IMR-90 (cell line): ENCODE measurements at regions not wholly inside any gene's neighbourhood (a gene's known extent, or its start where the extent isn't known, plus 50 kb on each side); places are given as distances from the start of the nearest gene placed in this dataset.

ENCODE experiments used
- ATAC-seq: fragments of 200-7000 bp; cut with Tn5 transposase; 2 replicates; pipeline ENCODE4 v1.9.1; 2020; ENCODE audit warnings: low read depth, mild to moderate bottlenecking, moderate library complexity
- BruUV-seq: library from RNA; stranded (reverse); fragments of 400-500 nt; replicated peaks from 2 replicates; lab custom pipeline; 2021; lab: Mats Ljungman, UMichigan
- CTCF ChIA-PET: fragments of 300-600 bp; formaldehyde crosslinking; extraction: SDS; loops from one replicate; lab custom pipeline; 2021; ENCODE audit warnings: antibody characterized with exemption; lab: Yijun Ruan, JAX
- POLR2A ChIA-PET: fragments of 300-600 bp; sonication (Branson Sonifier 250); formaldehyde crosslinking; loops from one replicate; lab custom pipeline; 2022; ENCODE audit warnings: antibody characterized with exemption; ENCODE audit not compliant: unreplicated experiment; lab: Charles Lee
- DNase-seq: peaks from one replicate; pipeline ENCODE4 v3.0.0; 2013
- H2AFZ ChIP-seq: replicated peaks from 2 replicates; pipeline ENCODE3; 2013; ENCODE audit warnings: low read length, mild to moderate bottlenecking; ENCODE audit not compliant: poor library complexity
- H2AK5ac ChIP-seq: 2 replicates; pipeline ENCODE4 v1.6.1; 2013; ENCODE audit warnings: low read depth, low read length, inconsistent platforms
- H2AK9ac ChIP-seq: replicated peaks from 2 replicates; pipeline ENCODE3; 2013; ENCODE audit warnings: mild to moderate bottlenecking, low read depth, low read length, moderate library complexity; ENCODE audit not compliant: poor library complexity
- H2BK120ac ChIP-seq: 2 replicates; pipeline ENCODE4 v1.6.1; 2013; ENCODE audit warnings: low read depth, low read length, inconsistent platforms
- H2BK15ac ChIP-seq: 3 replicates; pipeline ENCODE4 v1.6.1; 2013; ENCODE audit warnings: low read depth, low read length, inconsistent platforms
- H2BK20ac ChIP-seq: 2 replicates; pipeline ENCODE4 v1.6.1; 2013; ENCODE audit warnings: low read depth, mild to moderate bottlenecking, inconsistent platforms, low read length, moderate library complexity
- H2BK5ac ChIP-seq: 2 replicates; pipeline ENCODE4 v1.6.1; 2013; ENCODE audit warnings: mild to moderate bottlenecking, low read depth, low read length, inconsistent platforms; ENCODE audit not compliant: poor library complexity, severe bottlenecking
- H3K14ac ChIP-seq: replicated peaks from 2 replicates; pipeline ENCODE4 v1.6.1; 2013; ENCODE audit warnings: low read depth, low read length, inconsistent platforms
- H3K18ac ChIP-seq: 2 replicates; pipeline ENCODE4 v1.6.1; 2013; ENCODE audit warnings: low read depth, low read length, control low read depth
- H3K23ac ChIP-seq: 2 replicates; pipeline ENCODE4 v1.6.1; 2013; ENCODE audit warnings: low read depth, low read length, inconsistent platforms
- H3K27ac ChIP-seq: 2 replicates; pipeline ENCODE4 v1.5.1; 2013; ENCODE audit warnings: mild to moderate bottlenecking, control low read depth, low read length; ENCODE audit not compliant: insufficient read depth
- H3K27me3 ChIP-seq: 2 replicates; pipeline ENCODE4 v1.6.1; 2013; ENCODE audit warnings: low read length; ENCODE audit not compliant: control insufficient read depth, insufficient read depth
- H3K36me3 ChIP-seq: 2 replicates; pipeline ENCODE4 v1.6.1; 2013; ENCODE audit warnings: low read length, mixed read lengths; ENCODE audit not compliant: control insufficient read depth, insufficient read depth
- H3K4ac ChIP-seq: 2 replicates; pipeline ENCODE4 v1.6.1; 2013; ENCODE audit warnings: low read depth, low read length, inconsistent platforms
- H3K4me1 ChIP-seq: 2 replicates; pipeline ENCODE4 v1.6.1; 2013; ENCODE audit warnings: low read length, mixed read lengths; ENCODE audit not compliant: control insufficient read depth, insufficient read depth
- H3K4me2 ChIP-seq: 2 replicates; pipeline ENCODE4 v1.6.1; 2013; ENCODE audit warnings: low read depth, mild to moderate bottlenecking, control low read depth, low read length, moderate library complexity
- H3K4me3 ChIP-seq: 2 replicates; pipeline ENCODE4 v1.5.1; 2013; ENCODE audit warnings: low read depth, mild to moderate bottlenecking, control low read depth, low read length, moderate library complexity; ENCODE audit not compliant: insufficient read depth
- H3K56ac ChIP-seq: 2 replicates; pipeline ENCODE4 v1.6.1; 2013; ENCODE audit warnings: low read length, inconsistent platforms; ENCODE audit not compliant: insufficient read depth; ENCODE audit errors: extremely low read depth
- H3K79me1 ChIP-seq, 2 experiments: 2 replicates each; pipeline ENCODE4 v1.6.1; 2013; ENCODE audit warnings: low read length in 2 of 2, inconsistent platforms in 1 of 2, low read depth in 1 of 2
- H3K9ac ChIP-seq: 2 replicates; pipeline ENCODE4 v1.6.1; 2013; ENCODE audit warnings: low read depth, low read length, control low read depth
- H3K9me1 ChIP-seq: 2 replicates; pipeline ENCODE4 v1.6.1; 2013; ENCODE audit warnings: low read length, inconsistent platforms; ENCODE audit not compliant: insufficient read depth
- H3K9me3 ChIP-seq: 2 replicates; pipeline ENCODE4 v1.6.1; 2013; ENCODE audit warnings: low read length; ENCODE audit not compliant: control insufficient read depth, insufficient read depth
- H4K20me1 ChIP-seq: 2 replicates; pipeline ENCODE4 v1.6.1; 2013; ENCODE audit warnings: low read length, inconsistent platforms; ENCODE audit not compliant: insufficient read depth
- H4K5ac ChIP-seq: 2 replicates; pipeline ENCODE4 v1.6.1; 2013; ENCODE audit warnings: mild to moderate bottlenecking, low read depth, low read length, control low read depth
- H4K8ac ChIP-seq, 2 experiments: 2 replicates each; pipeline ENCODE4 v1.6.1; 2013; ENCODE audit warnings: low read depth in 2 of 2, low read length in 2 of 2, control low read depth in 1 of 2, inconsistent platforms in 1 of 2
- H4K91ac ChIP-seq: 2 replicates; pipeline ENCODE4 v1.6.1; 2013; ENCODE audit warnings: low read depth, low read length, inconsistent platforms; ENCODE audit not compliant: insufficient read depth
- BHLHE40 ChIP-seq: fragments of 150-350 bp; IDR thresholded peaks from 2 replicates; pipeline ENCODE4 v1.6.1; 2016; ENCODE audit warnings: mild to moderate bottlenecking, low read depth, low read length
- CEBPB ChIP-seq: IDR thresholded peaks from 2 replicates; pipeline ENCODE4 v1.6.1; 2012; ENCODE audit warnings: low read depth, low read length, improper control_type of control experiment
- CHD1 ChIP-seq: IDR thresholded peaks from 2 replicates; pipeline ENCODE4 v1.6.1; 2012; ENCODE audit warnings: low read depth, low read length, improper control_type of control experiment
- ELK1 ChIP-seq: fragments of 150-350 bp; IDR thresholded peaks from 2 replicates; pipeline ENCODE4 v1.6.1; 2016; ENCODE audit warnings: low read depth, mild to moderate bottlenecking, low read length, moderate library complexity, borderline replicate concordance
- FOS ChIP-seq: fragments of 150-350 bp; IDR thresholded peaks from 2 replicates; pipeline ENCODE4 v1.6.1; 2016; ENCODE audit warnings: low read depth, low read length
- MAFK ChIP-seq: IDR thresholded peaks from 2 replicates; pipeline ENCODE4 v1.6.1; 2012; ENCODE audit warnings: low read depth, low read length, improper control_type of control experiment
- MAZ ChIP-seq: IDR thresholded peaks from 2 replicates; pipeline ENCODE4 v1.6.1; 2012; ENCODE audit warnings: low read depth, mild to moderate bottlenecking, low read length, improper control_type of control experiment, moderate library complexity, borderline replicate concordance
- MXI1 ChIP-seq: IDR thresholded peaks from 2 replicates; pipeline ENCODE4 v1.6.1; 2012; ENCODE audit warnings: low read depth, mild to moderate bottlenecking, low read length, moderate library complexity, borderline replicate concordance
- NFE2L2 ChIP-seq: fragments of 150-350 bp; IDR thresholded peaks from 2 replicates; pipeline ENCODE4 v1.6.1; 2016; ENCODE audit warnings: low read depth, mild to moderate bottlenecking, low read length
- POLR2A ChIP-seq: IDR thresholded peaks from 2 replicates; pipeline ENCODE4 v1.6.1; 2012; ENCODE audit warnings: mild to moderate bottlenecking, low read depth, low read length
- RAD21 ChIP-seq: IDR thresholded peaks from 2 replicates; pipeline ENCODE4 v1.6.1; 2012; ENCODE audit warnings: low read length, improper control_type of control experiment
- RCOR1 ChIP-seq: IDR thresholded peaks from 2 replicates; pipeline ENCODE4 v1.6.1; 2012; ENCODE audit warnings: mild to moderate bottlenecking, low read length, improper control_type of control experiment; ENCODE audit not compliant: insufficient replicate concordance
- RFX5 ChIP-seq: IDR thresholded peaks from 2 replicates; pipeline ENCODE4 v1.8.0; 2012; ENCODE audit warnings: low read depth, mild to moderate bottlenecking, low read length, moderate library complexity
- SMC3 ChIP-seq: fragments of 150-350 bp; IDR thresholded peaks from 2 replicates; pipeline ENCODE4 v1.6.1; 2016; ENCODE audit warnings: low read depth, mild to moderate bottlenecking, antibody characterized with exemption, low read length, moderate library complexity
- WGBS, 2 experiments: methylation state at CpG; one replicate each; pipeline versions ENCODE4 v1.1.5 to v1.1.7; 2013; ENCODE audit warnings: missing lambda C conversion rate in 2 of 2; ENCODE audit not compliant: insufficient read length in 1 of 2; ENCODE audit errors: extremely low coverage in 2 of 2; 5-methylcytosine and 5-hydroxymethylcytosine counted together
- dilution Hi-C: fragments of 300-500 bp; cut with HindIII; formaldehyde crosslinking; loops from one replicate; pipeline ENCODE4 v1.14.3; 2018; ENCODE audit warnings: low sequenced_read_pairs; ENCODE audit not compliant: unreplicated experiment
- in situ Hi-C: fragments of 300-500 bp; cut with MboI; formaldehyde crosslinking; loops from 3 replicates; pipeline ENCODE4 v1.14.3; 2019; ENCODE audit warnings: low sequenced_read_pairs, inconsistent platforms, mixed read lengths
- intact Hi-C: fragments of 100-400 bp; cut with micrococcal nuclease; formaldehyde crosslinking; loops from 2 replicates; pipeline ENCODE4 v1.10.0; 2022
- TF ChIP-seq, protein P1 (sequence below): conservative IDR thresholded peaks from 2 replicates; pipeline ENCODE4 v1.5.1; 2012; ENCODE audit warnings: mild to moderate bottlenecking, low read depth, low read length, improper control_type of control experiment
- TF ChIP-seq, protein P2 (sequence below): fragments of 150-350 bp; IDR thresholded peaks from 2 replicates; pipeline ENCODE4 v1.6.1; 2017; ENCODE audit warnings: mild to moderate bottlenecking, antibody characterized with exemption, low read length, low read depth

DNA sequence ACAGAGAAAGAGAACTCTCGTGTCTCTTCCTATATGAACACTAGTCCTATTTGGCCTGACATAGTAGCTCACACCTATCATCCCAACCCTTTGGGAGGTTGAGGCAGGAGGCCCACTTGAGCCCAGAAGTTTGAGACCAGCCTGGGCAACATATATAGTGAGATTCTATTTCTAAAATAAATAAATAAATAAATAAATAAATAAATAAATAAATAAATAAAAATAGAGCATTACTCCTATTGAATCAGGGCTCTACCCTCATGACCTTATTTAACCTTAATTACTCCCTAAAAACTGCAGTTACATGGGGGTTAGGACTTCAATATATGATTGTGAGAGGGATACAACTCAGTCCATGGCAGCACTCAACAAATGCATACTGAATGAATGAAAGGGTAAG, 61.2 kb upstream of the GSC start:
- intact Hi-C loops: no loop called here
- DNase-seq: no peak
- Histone ChIP-seq H3K4me2 (no peak overlapping the region), H2BK5ac (no peak overlapping the region), H4K8ac (no peak overlapping the region), H4K20me1 (no peaks in the 10 kb centered on the region), H3K27ac (no peak overlapping the region), H2AK9ac (no peak overlapping the region), H2AFZ (no peak overlapping the region), H3K18ac (no peak overlapping the region), H2BK20ac (no peak overlapping the region), H3K9ac (no peak overlapping the region), H2BK15ac (no peak overlapping the region), H3K23ac (no peak overlapping the region), H3K27me3 (no peaks in the 10 kb centered on the region), H2AK5ac (no peak overlapping the region), H3K4ac (no peak overlapping the region), H3K14ac (no peak overlapping the region), H3K4me3 (no peak overlapping the region), H2BK120ac (no peak overlapping the region), H3K79me1 (no peaks in the 10 kb centered on the region), H3K9me1 (no peaks in the 10 kb centered on the region), H3K9me3 (peaks cover 10% of the 10 kb centered on the region), H3K56ac (no peak overlapping the region), H3K36me3 (no peaks in the 10 kb centered on the region), H4K5ac (no peak overlapping the region), H3K4me1 (no peaks in the 10 kb centered on the region), H4K91ac (no peak overlapping the region)
- in situ Hi-C loops: no loop called here
- TF ChIP-seq, protein P1, sequence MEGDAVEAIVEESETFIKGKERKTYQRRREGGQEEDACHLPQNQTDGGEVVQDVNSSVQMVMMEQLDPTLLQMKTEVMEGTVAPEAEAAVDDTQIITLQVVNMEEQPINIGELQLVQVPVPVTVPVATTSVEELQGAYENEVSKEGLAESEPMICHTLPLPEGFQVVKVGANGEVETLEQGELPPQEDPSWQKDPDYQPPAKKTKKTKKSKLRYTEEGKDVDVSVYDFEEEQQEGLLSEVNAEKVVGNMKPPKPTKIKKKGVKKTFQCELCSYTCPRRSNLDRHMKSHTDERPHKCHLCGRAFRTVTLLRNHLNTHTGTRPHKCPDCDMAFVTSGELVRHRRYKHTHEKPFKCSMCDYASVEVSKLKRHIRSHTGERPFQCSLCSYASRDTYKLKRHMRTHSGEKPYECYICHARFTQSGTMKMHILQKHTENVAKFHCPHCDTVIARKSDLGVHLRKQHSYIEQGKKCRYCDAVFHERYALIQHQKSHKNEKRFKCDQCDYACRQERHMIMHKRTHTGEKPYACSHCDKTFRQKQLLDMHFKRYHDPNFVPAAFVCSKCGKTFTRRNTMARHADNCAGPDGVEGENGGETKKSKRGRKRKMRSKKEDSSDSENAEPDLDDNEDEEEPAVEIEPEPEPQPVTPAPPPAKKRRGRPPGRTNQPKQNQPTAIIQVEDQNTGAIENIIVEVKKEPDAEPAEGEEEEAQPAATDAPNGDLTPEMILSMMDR: no peak
- TF ChIP-seq POLR2A (no peak), NFE2L2 (no peak), RCOR1 (no peak), ELK1 (no peak), MAFK (no peak), SMC3 (no peak), CEBPB (no peak), MAZ (no peak), FOS (no peak), BHLHE40 (no peak), MXI1 (no peak), RAD21 (no peak), RFX5 (no peak), CHD1 (no peak)
- TF ChIP-seq, protein P2, sequence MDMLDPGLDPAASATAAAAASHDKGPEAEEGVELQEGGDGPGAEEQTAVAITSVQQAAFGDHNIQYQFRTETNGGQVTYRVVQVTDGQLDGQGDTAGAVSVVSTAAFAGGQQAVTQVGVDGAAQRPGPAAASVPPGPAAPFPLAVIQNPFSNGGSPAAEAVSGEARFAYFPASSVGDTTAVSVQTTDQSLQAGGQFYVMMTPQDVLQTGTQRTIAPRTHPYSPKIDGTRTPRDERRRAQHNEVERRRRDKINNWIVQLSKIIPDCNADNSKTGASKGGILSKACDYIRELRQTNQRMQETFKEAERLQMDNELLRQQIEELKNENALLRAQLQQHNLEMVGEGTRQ: no peak
- ChIA-PET CTCF (no interaction called here), POLR2A (no interaction called here)
- dilution Hi-C loops: no loop called here
- WGBS, 2 experiments: no CpG with 5 or more reads among the region's 1 CpG
- no peak for ATAC-seq
- no TSS peak for BruUV-seq
